ENCODE measurements at regions not wholly inside any gene's neighbourhood (a gene's known extent, or its start where the extent isn't known, plus 50 kb on each side); places are given as distances from the start of the nearest gene placed in this dataset.
"Not testable (repeated sequence)": the region's sequence is repeated elsewhere in the genome, so short reads cannot be mapped to it uniquely, and the experiment has no call there.

DNA sequence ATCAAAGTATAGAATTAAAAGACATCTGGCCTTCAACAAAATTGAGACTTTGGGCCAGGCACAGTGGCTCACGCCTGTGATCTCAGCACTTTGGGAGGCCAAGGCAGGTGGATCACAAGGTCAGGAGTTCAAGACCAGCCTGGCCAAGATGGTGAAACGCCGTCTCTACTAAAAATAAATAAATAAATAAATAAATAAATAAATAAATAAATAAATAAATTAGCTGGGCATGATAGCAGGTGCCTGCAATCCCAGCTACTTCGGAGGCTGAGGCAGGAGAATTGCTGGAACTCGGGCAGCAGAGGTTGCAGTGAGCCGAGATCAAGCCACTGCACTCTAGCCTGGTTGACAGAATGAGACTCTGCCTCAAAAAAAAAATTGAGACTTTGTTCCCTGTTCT lies 225.7 kb downstream of the CENPC start:
- TF ChIP-seq SNAI2 (CRISPR knock-in tag; IDR thresholded peaks at IDR 0.05); PPARA (CRISPR knock-in tag; IDR thresholded peaks at IDR 0.05; ENCODE audit: borderline replicate concordance); ESRRG (CRISPR knock-in tag; IDR thresholded peaks at IDR 0.05); ZNF565 (CRISPR knock-in tag; conservative IDR thresholded peaks at IDR 0.05; ENCODE audit: low read depth); ZC3H10 (CRISPR knock-in tag; IDR thresholded peaks at IDR 0.05); ISL1 (CRISPR knock-in tag; IDR thresholded peaks at IDR 0.05); BACH2 (CRISPR knock-in tag; IDR thresholded peaks at IDR 0.05; ENCODE audit: borderline replicate concordance): not testable (repeated sequence)
- TF ChIP-seq, protein P1, sequence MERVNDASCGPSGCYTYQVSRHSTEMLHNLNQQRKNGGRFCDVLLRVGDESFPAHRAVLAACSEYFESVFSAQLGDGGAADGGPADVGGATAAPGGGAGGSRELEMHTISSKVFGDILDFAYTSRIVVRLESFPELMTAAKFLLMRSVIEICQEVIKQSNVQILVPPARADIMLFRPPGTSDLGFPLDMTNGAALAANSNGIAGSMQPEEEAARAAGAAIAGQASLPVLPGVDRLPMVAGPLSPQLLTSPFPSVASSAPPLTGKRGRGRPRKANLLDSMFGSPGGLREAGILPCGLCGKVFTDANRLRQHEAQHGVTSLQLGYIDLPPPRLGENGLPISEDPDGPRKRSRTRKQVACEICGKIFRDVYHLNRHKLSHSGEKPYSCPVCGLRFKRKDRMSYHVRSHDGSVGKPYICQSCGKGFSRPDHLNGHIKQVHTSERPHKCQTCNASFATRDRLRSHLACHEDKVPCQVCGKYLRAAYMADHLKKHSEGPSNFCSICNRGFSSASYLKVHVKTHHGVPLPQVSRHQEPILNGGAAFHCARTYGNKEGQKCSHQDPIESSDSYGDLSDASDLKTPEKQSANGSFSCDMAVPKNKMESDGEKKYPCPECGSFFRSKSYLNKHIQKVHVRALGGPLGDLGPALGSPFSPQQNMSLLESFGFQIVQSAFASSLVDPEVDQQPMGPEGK (CRISPR knock-in tag; IDR thresholded peaks at IDR 0.05; ENCODE audit: borderline replicate concordance) = not testable (repeated sequence)
- TF ChIP-seq, protein P2, sequence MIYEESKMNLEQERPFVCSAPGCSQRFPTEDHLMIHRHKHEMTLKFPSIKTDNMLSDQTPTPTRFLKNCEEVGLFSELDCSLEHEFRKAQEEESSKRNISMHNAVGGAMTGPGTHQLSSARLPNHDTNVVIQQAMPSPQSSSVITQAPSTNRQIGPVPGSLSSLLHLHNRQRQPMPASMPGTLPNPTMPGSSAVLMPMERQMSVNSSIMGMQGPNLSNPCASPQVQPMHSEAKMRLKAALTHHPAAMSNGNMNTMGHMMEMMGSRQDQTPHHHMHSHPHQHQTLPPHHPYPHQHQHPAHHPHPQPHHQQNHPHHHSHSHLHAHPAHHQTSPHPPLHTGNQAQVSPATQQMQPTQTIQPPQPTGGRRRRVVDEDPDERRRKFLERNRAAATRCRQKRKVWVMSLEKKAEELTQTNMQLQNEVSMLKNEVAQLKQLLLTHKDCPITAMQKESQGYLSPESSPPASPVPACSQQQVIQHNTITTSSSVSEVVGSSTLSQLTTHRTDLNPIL (CRISPR knock-in tag; IDR thresholded peaks at IDR 0.05; ENCODE audit: low read depth) = not testable (repeated sequence)
- TF ChIP-seq, protein P3, sequence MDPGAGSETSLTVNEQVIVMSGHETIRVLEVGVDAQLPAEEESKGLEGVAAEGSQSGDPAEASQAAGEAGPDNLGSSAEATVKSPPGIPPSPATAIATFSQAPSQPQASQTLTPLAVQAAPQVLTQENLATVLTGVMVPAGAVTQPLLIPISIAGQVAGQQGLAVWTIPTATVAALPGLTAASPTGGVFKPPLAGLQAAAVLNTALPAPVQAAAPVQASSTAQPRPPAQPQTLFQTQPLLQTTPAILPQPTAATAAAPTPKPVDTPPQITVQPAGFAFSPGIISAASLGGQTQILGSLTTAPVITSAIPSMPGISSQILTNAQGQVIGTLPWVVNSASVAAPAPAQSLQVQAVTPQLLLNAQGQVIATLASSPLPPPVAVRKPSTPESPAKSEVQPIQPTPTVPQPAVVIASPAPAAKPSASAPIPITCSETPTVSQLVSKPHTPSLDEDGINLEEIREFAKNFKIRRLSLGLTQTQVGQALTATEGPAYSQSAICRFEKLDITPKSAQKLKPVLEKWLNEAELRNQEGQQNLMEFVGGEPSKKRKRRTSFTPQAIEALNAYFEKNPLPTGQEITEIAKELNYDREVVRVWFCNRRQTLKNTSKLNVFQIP (CRISPR knock-in tag; IDR thresholded peaks at IDR 0.05; ENCODE audit: borderline replicate concordance, low read depth) = not testable (repeated sequence)
